Activated T-helper 2 cell treated with anti-CD3 and anti-CD28 coated beads, Interferon-gamma antibody, Interleukin-2, Interleukin-4, amounts not matched to agents 10 μg/mL and 5 μg/mL and 100 μg/mL, durations not matched to agents 14 hours and 24 hours and 36 hours (primary cell): ENCODE measurements at regions not wholly inside any gene's neighbourhood (a gene's known extent, or its start where the extent isn't known, plus 50 kb on each side); places are given as distances from the start of the nearest gene placed in this dataset.

Source experiments
- DNase-seq: peaks from one replicate; pipeline ENCODE4 v3.0.0; 2021; ENCODE audit warnings: low spot score
- H3K27ac Mint-ChIP-seq: one replicate; pipeline ENCODE4 v1.8.0; 2021; ENCODE audit warnings: mixed read lengths
- H3K27me3 Mint-ChIP-seq: one replicate; pipeline ENCODE4 v1.8.0; 2021; ENCODE audit warnings: low read depth, mixed read lengths
- H3K36me3 Mint-ChIP-seq: one replicate; pipeline ENCODE4 v1.8.0; 2021; ENCODE audit warnings: low read depth, mixed read lengths
- H3K4me1 Mint-ChIP-seq: one replicate; pipeline ENCODE4 v1.8.0; 2021; ENCODE audit warnings: low read depth, mixed read lengths
- H3K4me3 Mint-ChIP-seq: one replicate; pipeline ENCODE4 v1.8.0; 2021; ENCODE audit warnings: low read depth, mild to moderate bottlenecking, moderate library complexity, mixed read lengths
- H3K9me3 Mint-ChIP-seq: one replicate; pipeline ENCODE4 v1.8.0; 2021; ENCODE audit warnings: mixed read lengths
- intact Hi-C: fragments of 100-400 bp; cut with micrococcal nuclease; formaldehyde crosslinking; loops from one replicate; pipeline ENCODE4 v1.15.1; 2023

GRCh38 chr6:98131290-98131990 is 702.9 kb upstream of the POU3F2 start:
- Mint-ChIP-seq H3K36me3 (no peaks in the 10 kb centered on the region), H3K4me1 (no peaks in the 10 kb centered on the region), H3K4me3 (no peak overlapping the region), H3K27me3 (no peaks in the 10 kb centered on the region), H3K27ac (no peak overlapping the region), H3K9me3 (no peaks in the 10 kb centered on the region)
- DNase-seq: no peak
- intact Hi-C loops: no loop called here

- H3K9me3 Mint-ChIP-seq: no peaks in the 10 kb centered on the region
- no peak overlapping the region for H3K4me3 Mint-ChIP-seq
- intact Hi-C loops: no loop called here
- no peak for DNase-seq
- no peaks in the 10 kb centered on the region for H3K27me3 Mint-ChIP-seq
- no peak overlapping the region for H3K27ac Mint-ChIP-seq
- H3K4me1 Mint-ChIP-seq: no peaks in the 10 kb centered on the region
- H3K36me3 Mint-ChIP-seq: no peaks in the 10 kb centered on the region
These were observed 698.0 kb upstream of the POU3F2 start for GRCh38 chr6:98136333-98136732.

- H3K4me3 Mint-ChIP-seq: no peak overlapping the region
- H3K4me1 Mint-ChIP-seq: no peaks in the 10 kb centered on the region
- intact Hi-C loops: no loop called here
- H3K27ac Mint-ChIP-seq: no peak overlapping the region
- no peak for DNase-seq
- H3K27me3 Mint-ChIP-seq: no peaks in the 10 kb centered on the region
- H3K9me3 Mint-ChIP-seq: peaks cover 9% of the 10 kb centered on the region
- no peaks in the 10 kb centered on the region for H3K36me3 Mint-ChIP-seq
These were observed 697.0 kb upstream of the POU3F2 start for GRCh38 chr6:98137391-98137790.

- H3K9me3 Mint-ChIP-seq: peaks cover 28% of the 10 kb centered on the region
These were observed 691.5 kb upstream of the POU3F2 start for GRCh38 chr6:98142839-98143238.

GRCh38 chr6:98146656-98147055 is 687.7 kb upstream of the POU3F2 start:
- Mint-ChIP-seq H3K9me3 (peaks cover 27% of the 10 kb centered on the region), H3K27ac (no peak overlapping the region), H3K27me3 (no peaks in the 10 kb centered on the region), H3K4me3 (no peak overlapping the region), H3K4me1 (no peaks in the 10 kb centered on the region), H3K36me3 (no peaks in the 10 kb centered on the region)
- no peak for DNase-seq
- intact Hi-C loops: no loop called here

More at GRCh38 chr6:98142839-98143238, 691.5 kb upstream of the POU3F2 start:
- intact Hi-C loops: no loop called here
- no peak for DNase-seq
- H3K36me3 Mint-ChIP-seq: no peaks in the 10 kb centered on the region
- H3K27ac Mint-ChIP-seq: no peak overlapping the region
- H3K4me3 Mint-ChIP-seq: no peak overlapping the region
- no peaks in the 10 kb centered on the region for H3K4me1 Mint-ChIP-seq
- H3K27me3 Mint-ChIP-seq: no peaks in the 10 kb centered on the region

- intact Hi-C loops: no loop called here
- no peak for DNase-seq
- Mint-ChIP-seq H3K27ac (no peak overlapping the region), H3K27me3 (no peaks in the 10 kb centered on the region), H3K4me1 (no peaks in the 10 kb centered on the region), H3K9me3 (peaks cover 16% of the 10 kb centered on the region), H3K36me3 (no peaks in the 10 kb centered on the region), H3K4me3 (no peak overlapping the region)
These were observed 677.8 kb upstream of the POU3F2 start for GRCh38 chr6:98156580-98156979.

GRCh38 chr6:98179606-98180005 is 654.8 kb upstream of the POU3F2 start:
- H3K27ac Mint-ChIP-seq: no peak overlapping the region
- DNase-seq: no peak
- H3K27me3 Mint-ChIP-seq: no peaks in the 10 kb centered on the region
- peaks cover 4% of the 10 kb centered on the region for H3K9me3 Mint-ChIP-seq
- H3K4me1 Mint-ChIP-seq: no peaks in the 10 kb centered on the region
- H3K36me3 Mint-ChIP-seq: no peaks in the 10 kb centered on the region
- intact Hi-C loops: no loop called here
- H3K4me3 Mint-ChIP-seq: no peak overlapping the region

GRCh38 chr6:98200084-98200483 is 634.3 kb upstream of the POU3F2 start:
- Mint-ChIP-seq H3K9me3 (no peaks in the 10 kb centered on the region), H3K27me3 (no peaks in the 10 kb centered on the region), H3K36me3 (no peaks in the 10 kb centered on the region), H3K4me1 (no peaks in the 10 kb centered on the region), H3K4me3 (no peak overlapping the region), H3K27ac (no peak overlapping the region)
- intact Hi-C loops: no loop called here
- no peak for DNase-seq

- intact Hi-C loops: no loop called here
- no peak overlapping the region for H3K27ac Mint-ChIP-seq
- H3K36me3 Mint-ChIP-seq: no peaks in the 10 kb centered on the region
- DNase-seq: no peak
- H3K27me3 Mint-ChIP-seq: no peaks in the 10 kb centered on the region
- H3K4me3 Mint-ChIP-seq: no peak overlapping the region
- no peaks in the 10 kb centered on the region for H3K9me3 Mint-ChIP-seq
- no peaks in the 10 kb centered on the region for H3K4me1 Mint-ChIP-seq
These were observed 631.1 kb upstream of the POU3F2 start for GRCh38 chr6:98203170-98203806.

- H3K4me3 Mint-ChIP-seq: no peak overlapping the region
- intact Hi-C loops: no loop called here
- no peaks in the 10 kb centered on the region for H3K27me3 Mint-ChIP-seq
- no peaks in the 10 kb centered on the region for H3K9me3 Mint-ChIP-seq
- DNase-seq: no peak
- no peaks in the 10 kb centered on the region for H3K4me1 Mint-ChIP-seq
- H3K27ac Mint-ChIP-seq: no peak overlapping the region
- H3K36me3 Mint-ChIP-seq: no peaks in the 10 kb centered on the region
These were observed 621.9 kb upstream of the POU3F2 start for GRCh38 chr6:98212468-98212867.

GRCh38 chr6:98215531-98215930 is 618.8 kb upstream of the POU3F2 start:
- intact Hi-C loops: no loop called here
- Mint-ChIP-seq H3K4me3 (no peak overlapping the region), H3K36me3 (no peaks in the 10 kb centered on the region), H3K4me1 (no peaks in the 10 kb centered on the region), H3K27me3 (no peaks in the 10 kb centered on the region), H3K9me3 (peaks cover 1% of the 10 kb centered on the region), H3K27ac (no peak overlapping the region)
- no peak for DNase-seq

- no peak for DNase-seq
- Mint-ChIP-seq H3K4me3 (no peak overlapping the region), H3K4me1 (no peaks in the 10 kb centered on the region), H3K9me3 (peaks cover 11% of the 10 kb centered on the region), H3K27me3 (no peaks in the 10 kb centered on the region), H3K36me3 (no peaks in the 10 kb centered on the region), H3K27ac (no peak overlapping the region)
- intact Hi-C loops: no loop called here
These were observed 604.1 kb upstream of the POU3F2 start for GRCh38 chr6:98230250-98230649.

- intact Hi-C loops: no loop called here
- Mint-ChIP-seq H3K4me1 (no peaks in the 10 kb centered on the region), H3K4me3 (no peak overlapping the region), H3K27me3 (no peaks in the 10 kb centered on the region), H3K36me3 (no peaks in the 10 kb centered on the region), H3K9me3 (peaks cover 7% of the 10 kb centered on the region), H3K27ac (no peak overlapping the region)
- DNase-seq: no peak
These were observed 595.3 kb upstream of the POU3F2 start for GRCh38 chr6:98239057-98239456.
